ENCODE measurements at regions not wholly inside any gene's neighbourhood (a gene's known extent, or its start where the extent isn't known, plus 50 kb on each side); places are given as distances from the start of the nearest gene placed in this dataset.
A peak's percentile ranks its signal among the peaks of the same experiment; 100 is the strongest.
"Not testable (repeated sequence)": the region's sequence is repeated elsewhere in the genome, so short reads cannot be mapped to it uniquely, and the experiment has no call there.

DNA sequence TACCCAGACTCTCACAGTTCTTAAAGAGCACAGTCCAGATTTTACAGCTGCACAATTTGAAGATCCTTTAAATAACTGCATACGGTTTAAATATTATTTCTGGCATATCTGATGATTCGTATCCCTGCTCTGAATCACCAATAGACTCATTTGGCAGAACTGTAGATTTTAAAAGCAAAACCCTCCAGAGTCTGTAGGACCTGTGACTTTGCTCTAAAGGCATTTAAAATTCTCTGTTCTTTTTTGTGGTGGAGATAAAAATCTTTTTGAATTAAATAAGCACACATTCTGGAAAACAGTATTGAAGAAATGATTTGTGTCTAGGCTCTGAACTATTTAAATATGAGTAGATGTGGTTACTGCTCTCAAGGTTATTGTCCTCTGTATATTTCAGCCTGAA is 246.2 kb upstream of the PITX2 start:
- no peaks in the 10 kb centered on the region for H3K27me3 ChIP-seq (ENCODE audit: control insufficient read depth, insufficient read depth, low read length)
- ChIA-PET CTCF (no interaction called here), POLR2A (no interaction called here)
- no peak overlapping the region for H3K4me3 ChIP-seq (ENCODE audit: low read depth, low read length)
- no peaks in the 10 kb centered on the region for H3K36me3 ChIP-seq (ENCODE audit: control insufficient read depth, insufficient read depth, low read length)
- peak; percentile 62 for DNase-seq (ENCODE audit: low read depth)
- TF ChIP-seq, protein P1, sequence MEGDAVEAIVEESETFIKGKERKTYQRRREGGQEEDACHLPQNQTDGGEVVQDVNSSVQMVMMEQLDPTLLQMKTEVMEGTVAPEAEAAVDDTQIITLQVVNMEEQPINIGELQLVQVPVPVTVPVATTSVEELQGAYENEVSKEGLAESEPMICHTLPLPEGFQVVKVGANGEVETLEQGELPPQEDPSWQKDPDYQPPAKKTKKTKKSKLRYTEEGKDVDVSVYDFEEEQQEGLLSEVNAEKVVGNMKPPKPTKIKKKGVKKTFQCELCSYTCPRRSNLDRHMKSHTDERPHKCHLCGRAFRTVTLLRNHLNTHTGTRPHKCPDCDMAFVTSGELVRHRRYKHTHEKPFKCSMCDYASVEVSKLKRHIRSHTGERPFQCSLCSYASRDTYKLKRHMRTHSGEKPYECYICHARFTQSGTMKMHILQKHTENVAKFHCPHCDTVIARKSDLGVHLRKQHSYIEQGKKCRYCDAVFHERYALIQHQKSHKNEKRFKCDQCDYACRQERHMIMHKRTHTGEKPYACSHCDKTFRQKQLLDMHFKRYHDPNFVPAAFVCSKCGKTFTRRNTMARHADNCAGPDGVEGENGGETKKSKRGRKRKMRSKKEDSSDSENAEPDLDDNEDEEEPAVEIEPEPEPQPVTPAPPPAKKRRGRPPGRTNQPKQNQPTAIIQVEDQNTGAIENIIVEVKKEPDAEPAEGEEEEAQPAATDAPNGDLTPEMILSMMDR (IDR thresholded peaks at IDR 0.05; ENCODE audit: insufficient read depth, low read depth, low read length): no peak

DNA sequence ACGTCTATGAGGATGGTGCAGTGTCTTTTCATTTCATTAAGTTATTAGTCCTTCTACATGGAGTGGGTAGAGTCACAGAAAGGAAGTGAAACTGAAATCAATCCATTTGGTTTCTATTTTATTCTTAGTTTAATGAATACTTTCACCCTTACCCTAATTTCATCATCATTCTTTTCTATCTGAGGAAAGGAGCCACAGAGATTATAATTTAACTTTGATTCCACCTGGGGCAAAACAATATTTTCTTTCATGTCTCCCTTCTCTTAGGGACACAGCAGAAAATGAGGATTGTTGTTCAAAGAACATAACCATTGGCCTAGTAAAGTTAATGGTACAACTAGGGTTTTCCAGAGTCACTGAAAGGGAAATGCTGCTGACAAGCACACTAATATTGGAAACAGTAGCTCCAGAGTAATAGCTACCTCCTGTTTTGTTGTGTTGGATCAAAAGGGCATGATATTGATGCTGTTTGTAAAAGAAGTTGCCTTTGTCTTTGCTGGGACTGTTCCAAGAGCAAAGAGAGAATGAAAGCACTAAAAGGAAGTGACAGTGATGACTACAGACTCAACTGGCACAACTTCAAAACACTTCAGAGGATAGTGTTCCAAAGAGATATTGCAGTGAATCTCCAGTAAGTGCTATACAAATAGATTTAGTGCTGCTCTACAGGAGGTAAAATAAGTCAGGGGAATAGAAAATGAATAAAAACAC is 247.1 kb upstream of the PITX2 start:
- TF ChIP-seq, protein P1 (IDR thresholded peaks at IDR 0.05; ENCODE audit: insufficient read depth, low read depth, low read length): no peak
- no peaks in the 10 kb centered on the region for H3K36me3 ChIP-seq (ENCODE audit: control insufficient read depth, insufficient read depth, low read length)
- ChIA-PET CTCF (no interaction called here), POLR2A (no interaction called here)
- no peak overlapping the region for H3K4me3 ChIP-seq (ENCODE audit: low read depth, low read length)
- no peak for DNase-seq (ENCODE audit: low read depth)
- no peaks in the 10 kb centered on the region for H3K27me3 ChIP-seq (ENCODE audit: control insufficient read depth, insufficient read depth, low read length)

DNA sequence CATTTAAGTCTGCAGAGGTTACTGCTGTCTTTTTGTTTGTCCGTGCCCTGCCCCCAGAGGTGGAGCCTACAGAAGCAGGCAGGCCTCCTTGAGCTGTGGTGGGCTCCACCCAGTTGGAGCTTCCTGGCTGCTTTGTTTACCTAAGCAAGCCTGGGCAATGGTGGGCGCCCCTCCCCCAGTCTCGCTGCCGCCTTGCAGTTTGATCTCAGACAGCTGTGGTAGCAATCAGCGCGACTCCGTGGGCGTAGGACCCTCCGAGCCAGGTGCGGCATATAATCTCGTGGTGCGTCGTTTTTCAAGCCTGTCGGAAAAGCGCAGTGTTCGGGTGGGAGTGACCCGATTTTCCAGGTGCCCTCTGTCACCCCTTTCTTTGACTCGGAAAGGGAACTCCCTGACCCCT is 253.3 kb upstream of the PITX2 start:
- CTCF ChIA-PET; POLR2A ChIA-PET; H3K36me3 ChIP-seq (ENCODE audit: control insufficient read depth, insufficient read depth, low read length); DNase-seq (ENCODE audit: low read depth); H3K27me3 ChIP-seq (ENCODE audit: control insufficient read depth, insufficient read depth, low read length); H3K4me3 ChIP-seq (ENCODE audit: low read depth, low read length): not testable (repeated sequence)

DNA sequence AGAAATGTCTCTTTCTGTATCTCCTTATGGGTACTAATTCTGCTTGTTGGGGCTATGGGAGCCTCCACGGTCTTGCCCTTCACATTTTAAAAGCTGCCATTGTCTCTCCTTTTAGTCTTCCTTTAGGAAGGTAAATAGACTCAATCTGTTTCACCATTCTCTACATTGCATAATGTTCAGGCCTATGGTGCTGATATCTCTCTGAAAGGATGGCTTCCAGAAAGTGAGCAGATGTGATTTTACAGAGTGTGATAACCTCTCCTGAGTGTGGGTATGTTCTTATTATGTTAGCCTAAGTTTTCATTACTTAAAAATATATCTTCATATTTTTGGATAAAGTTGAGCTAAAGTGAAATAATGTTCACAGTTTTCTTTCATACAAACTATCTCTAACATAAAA is 254.0 kb upstream of the PITX2 start:
- H3K36me3 ChIP-seq (ENCODE audit: control insufficient read depth, insufficient read depth, low read length): no peaks in the 10 kb centered on the region
- DNase-seq (ENCODE audit: low read depth): no peak
- POLR2A ChIA-PET: no interaction called here
- CTCF ChIA-PET: no interaction called here
- peaks cover 2% of the 10 kb centered on the region for H3K27me3 ChIP-seq (ENCODE audit: control insufficient read depth, insufficient read depth, low read length)
- TF ChIP-seq, protein P1 (IDR thresholded peaks at IDR 0.05; ENCODE audit: insufficient read depth, low read depth, low read length): no peak
- H3K4me3 ChIP-seq (ENCODE audit: low read depth, low read length): no peak overlapping the region

DNA sequence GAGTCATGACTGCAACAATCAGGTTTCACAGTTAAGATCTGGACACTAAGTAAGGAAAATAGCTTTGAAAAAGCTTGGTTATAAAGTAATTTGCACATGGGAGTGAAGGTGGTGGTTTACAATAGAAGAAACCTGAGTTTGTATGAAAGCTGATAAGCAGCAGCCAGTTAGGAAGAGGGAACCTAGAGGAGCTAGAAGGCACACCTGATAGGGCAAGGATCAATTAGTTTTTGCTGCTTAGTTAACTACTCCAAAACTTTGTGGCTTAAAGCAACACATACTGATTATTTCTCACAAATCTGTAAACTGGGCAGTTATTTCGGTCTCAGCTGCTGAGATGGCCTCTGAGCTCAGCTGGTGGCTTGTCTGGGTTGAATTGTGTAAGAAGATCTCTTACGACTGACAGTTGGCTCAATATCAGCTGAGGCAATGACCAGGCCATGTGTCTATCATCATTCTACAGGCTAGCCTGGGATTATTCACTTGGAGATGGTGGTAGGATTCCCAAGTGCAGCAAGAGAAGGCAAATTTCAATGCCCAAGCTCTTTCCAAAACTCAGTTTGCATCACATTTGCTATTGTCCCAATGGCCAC is 255.0 kb upstream of the PITX2 start:
- ChIA-PET POLR2A (no interaction called here), CTCF (interaction anchor here (1.1 kb wide), 1 partner anchor 11 kb away, joined by 3 read pairs; no protein-coding TSS in a partner anchor)
- H3K36me3 ChIP-seq (ENCODE audit: control insufficient read depth, insufficient read depth, low read length): no peaks in the 10 kb centered on the region
- peaks cover 2% of the 10 kb centered on the region for H3K27me3 ChIP-seq (ENCODE audit: control insufficient read depth, insufficient read depth, low read length)
- H3K4me3 ChIP-seq (ENCODE audit: low read depth, low read length): no peak overlapping the region
- TF ChIP-seq, protein P1 (IDR thresholded peaks at IDR 0.05; ENCODE audit: insufficient read depth, low read depth, low read length): no peak
- DNase-seq (ENCODE audit: low read depth): no peak

DNA sequence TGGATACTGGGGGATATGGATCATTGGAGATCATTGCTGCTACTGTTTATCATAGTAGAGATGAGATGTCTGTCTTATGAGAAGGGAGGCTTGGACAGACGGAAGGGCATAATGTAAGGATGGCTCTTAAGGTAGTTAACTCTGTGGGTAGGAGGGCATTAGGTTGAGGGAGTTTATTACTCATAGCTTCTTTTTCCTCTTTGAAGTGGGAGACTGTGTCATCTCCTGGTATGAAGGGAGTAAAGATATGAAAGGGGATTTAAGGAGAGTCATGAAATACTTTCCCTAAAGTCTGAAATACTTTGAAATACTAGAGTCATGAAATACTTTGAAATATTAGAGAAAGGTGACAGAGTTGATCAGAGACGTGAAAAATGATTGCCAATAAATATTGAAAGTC is 255.5 kb upstream of the PITX2 start:
- Histone ChIP-seq H3K4me3 (ENCODE audit: low read depth, low read length) (no peak overlapping the region), H3K36me3 (ENCODE audit: control insufficient read depth, insufficient read depth, low read length) (no peaks in the 10 kb centered on the region), H3K27me3 (ENCODE audit: control insufficient read depth, insufficient read depth, low read length) (peaks cover 2% of the 10 kb centered on the region)
- ChIA-PET POLR2A (no interaction called here), CTCF (interaction anchor here (1.1 kb wide), 1 partner anchor 12 kb away, joined by 3 read pairs; no protein-coding TSS in a partner anchor)
- no peak for DNase-seq (ENCODE audit: low read depth)
- TF ChIP-seq, protein P1 (IDR thresholded peaks at IDR 0.05; ENCODE audit: insufficient read depth, low read depth, low read length): no peak
